CD14-positive monocyte (primary cell): ENCODE measurements at regions not wholly inside any gene's neighbourhood (a gene's known extent, or its start where the extent isn't known, plus 50 kb on each side); places are given as distances from the start of the nearest gene placed in this dataset.

ENCODE experiments used
- DNase-seq, 3 donors: peaks; one replicate each; pipeline ENCODE4 v3.0.0-alpha.2; 2011 to 2022
- H2AFZ ChIP-seq: 2 replicates; pipeline ENCODE4 v1.6.0; 2012; ENCODE audit warnings: mild to moderate bottlenecking, low read depth, low read length, inconsistent platforms; ENCODE audit not compliant: insufficient read depth, poor library complexity, severe bottlenecking
- H3K27ac ChIP-seq, 2 donors: 1 replicate in 1 of 2; 2 replicates in 1 of 2; pipeline ENCODE4 v1.5.1; 2012 to 2013; ENCODE audit warnings: low read length in 2 of 2, control low read depth in 1 of 2, inconsistent platforms in 1 of 2, low read depth in 1 of 2, mild to moderate bottlenecking in 1 of 2
- H3K27me3 ChIP-seq, 2 donors: one replicate each; pipeline versions ENCODE4 v1.6.0 to v1.6.1; 2011 to 2013; ENCODE audit warnings: low read length in 2 of 2; ENCODE audit not compliant: control insufficient read depth in 2 of 2, insufficient read depth in 2 of 2
- H3K36me3 ChIP-seq, 2 donors: replicated peaks in 1 of 2; 1 replicate in 1 of 2; 2 replicates in 1 of 2; pipeline versions ENCODE4 v1.5.1 to v1.6.1; 2012 to 2013; ENCODE audit warnings: low read length in 2 of 2, control low read depth in 1 of 2, inconsistent platforms in 1 of 2, mild to moderate bottlenecking in 1 of 2; ENCODE audit not compliant: insufficient read depth in 2 of 2, control insufficient read depth in 1 of 2
- H3K4me1 ChIP-seq, 2 donors: 1 replicate in 1 of 2; 2 replicates in 1 of 2; pipeline versions ENCODE4 v1.5.1 to v1.6.1; 2012 to 2013; ENCODE audit warnings: low read length in 2 of 2, control low read depth in 1 of 2, inconsistent platforms in 1 of 2, mild to moderate bottlenecking in 1 of 2, moderate library complexity in 1 of 2; ENCODE audit not compliant: insufficient read depth in 2 of 2, control insufficient read depth in 1 of 2
- H3K4me2 ChIP-seq: replicated peaks from 2 replicates; pipeline ENCODE3; 2012; ENCODE audit warnings: low read length, moderate library complexity, mild to moderate bottlenecking; ENCODE audit not compliant: poor library complexity, severe bottlenecking; ENCODE audit errors: extremely low read depth
- H3K4me3 ChIP-seq, 3 experiments: fragments of 200-600 bp in 1 of 3; sonication (generic) in 1 of 3; replicated peaks in 1 of 3; 1 replicate in 2 of 3; 2 replicates in 1 of 3; pipeline ENCODE4 v1.5.1; 2011 to 2013; ENCODE audit warnings: low read length in 3 of 3, mild to moderate bottlenecking in 3 of 3, control low read depth in 2 of 3, low read depth in 2 of 3, inconsistent platforms in 1 of 3, moderate library complexity in 1 of 3
- H3K79me2 ChIP-seq: 2 replicates; pipeline ENCODE4 v1.6.0; 2012; ENCODE audit warnings: mild to moderate bottlenecking, control low read depth, inconsistent platforms, low read length, moderate library complexity; ENCODE audit not compliant: insufficient read depth
- H3K9ac ChIP-seq: 2 replicates; pipeline ENCODE4 v1.6.0; 2017; ENCODE audit warnings: low read length, mild to moderate bottlenecking; ENCODE audit not compliant: insufficient read depth, poor library complexity, severe bottlenecking
- H3K9me3 ChIP-seq, 2 donors: replicated peaks in 1 of 2; 1 replicate in 1 of 2; 2 replicates in 1 of 2; pipeline versions ENCODE4 v1.5.1 to v1.6.1; 2012 to 2013; ENCODE audit warnings: low read length in 2 of 2, control low read depth in 1 of 2; ENCODE audit not compliant: control insufficient read depth in 1 of 2, insufficient read depth in 1 of 2
- H4K20me1 ChIP-seq: 2 replicates; pipeline ENCODE4 v1.6.0; 2012; ENCODE audit warnings: mild to moderate bottlenecking, low read length, control low read depth, moderate library complexity; ENCODE audit not compliant: insufficient read depth
- H3K27ac Mint-ChIP-seq, 7 donors: one replicate each; pipeline ENCODE4 v1.8.0; 2020; ENCODE audit warnings: mild to moderate bottlenecking in 7 of 7, mixed read lengths in 7 of 7, moderate library complexity in 6 of 7, inconsistent platforms in 2 of 7
- H3K27me3 Mint-ChIP-seq, 3 donors: one replicate each; pipeline ENCODE4 v1.8.0; 2021 to 2022; ENCODE audit warnings: low read depth in 3 of 3, mild to moderate bottlenecking in 3 of 3, mixed read lengths in 3 of 3, moderate library complexity in 3 of 3, inconsistent platforms in 1 of 3
- H3K36me3 Mint-ChIP-seq, 2 donors: one replicate each; pipeline ENCODE4 v1.8.0; 2020; ENCODE audit warnings: mixed read lengths in 2 of 2, inconsistent platforms in 1 of 2, mild to moderate bottlenecking in 1 of 2
- H3K4me1 Mint-ChIP-seq: one replicate; pipeline ENCODE4 v1.8.0; 2020; ENCODE audit warnings: mild to moderate bottlenecking, mixed read lengths
- H3K4me3 Mint-ChIP-seq, 2 donors: one replicate each; pipeline ENCODE4 v1.8.0; 2020; ENCODE audit warnings: mild to moderate bottlenecking in 2 of 2, mixed read lengths in 2 of 2, moderate library complexity in 1 of 2
- H3K9me3 Mint-ChIP-seq, 7 donors: one replicate each; pipeline ENCODE4 v1.8.0; 2020 to 2022; ENCODE audit warnings: mixed read lengths in 7 of 7, mild to moderate bottlenecking in 6 of 7, moderate library complexity in 6 of 7, inconsistent platforms in 2 of 7
- WGBS: methylation state at CpG from one replicate; pipeline ENCODE4 v1.1.5; 2013; ENCODE audit warnings: missing lambda C conversion rate; ENCODE audit not compliant: insufficient coverage; 5-methylcytosine and 5-hydroxymethylcytosine counted together
- intact Hi-C, 2 donors: fragments of 100-400 bp; cut with micrococcal nuclease; formaldehyde crosslinking; loops; one replicate each; pipeline versions ENCODE4 v1.15.0 to v1.15.1; 2023
- TF ChIP-seq, protein P1 (sequence below): fragments of 200-600 bp; IDR thresholded peaks from one replicate; pipeline ENCODE4 v1.8.0; 2022; ENCODE audit warnings: antibody characterized with exemption, mild to moderate bottlenecking

DNA sequence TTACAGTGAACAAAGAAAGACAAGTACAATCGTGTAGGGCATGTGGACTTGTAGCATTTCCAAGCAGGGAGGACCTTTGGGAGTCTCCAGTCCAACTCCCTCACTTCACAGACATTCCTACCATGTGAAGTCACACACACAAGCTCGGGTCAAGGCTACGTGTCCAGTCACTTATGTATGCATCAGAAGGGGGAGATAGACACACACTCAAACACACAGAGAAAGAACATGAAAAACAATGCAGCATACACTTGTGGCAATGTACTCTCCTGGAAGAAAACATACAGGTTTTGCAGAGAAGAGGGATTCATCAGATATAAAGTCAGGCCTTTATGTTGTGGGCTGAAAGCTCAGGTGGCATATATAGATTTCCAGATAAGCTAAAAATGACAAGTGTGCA is 136.1 kb upstream of the MID1 start:
- WGBS, result no CpG with 5 or more reads among the region's 3 CpGs
- Histone ChIP-seq H3K4me1 (peaks cover 0 to 3% of the 10 kb centered on the region in 2 donors), H3K4me2 (no peak overlapping the region), H3K9ac (no peak overlapping the region), H3K27ac (no peak overlapping the region), H4K20me1 (no peaks in the 10 kb centered on the region), H3K36me3 (no peaks in the 10 kb centered on the region), H3K79me2 (no peaks in the 10 kb centered on the region), H3K27me3 (no peaks in the 10 kb centered on the region), H2AFZ (no peak overlapping the region), H3K9me3 (no peaks in the 10 kb centered on the region), H3K4me3 (no peak overlapping the region)
- intact Hi-C loops, result no loop called here
- Mint-ChIP-seq H3K27ac (no peak overlapping the region), H3K4me3 (no peak overlapping the region), H3K9me3 (peaks cover 0 to 3% (median 0%) of the 10 kb centered on the region in 7 donors), H3K4me1 (peaks cover 19% of the 10 kb centered on the region), H3K36me3 (no peaks in the 10 kb centered on the region), H3K27me3 (peaks cover 0 to 9% (median 1%) of the 10 kb centered on the region in 3 donors)
- TF ChIP-seq, protein P1, sequence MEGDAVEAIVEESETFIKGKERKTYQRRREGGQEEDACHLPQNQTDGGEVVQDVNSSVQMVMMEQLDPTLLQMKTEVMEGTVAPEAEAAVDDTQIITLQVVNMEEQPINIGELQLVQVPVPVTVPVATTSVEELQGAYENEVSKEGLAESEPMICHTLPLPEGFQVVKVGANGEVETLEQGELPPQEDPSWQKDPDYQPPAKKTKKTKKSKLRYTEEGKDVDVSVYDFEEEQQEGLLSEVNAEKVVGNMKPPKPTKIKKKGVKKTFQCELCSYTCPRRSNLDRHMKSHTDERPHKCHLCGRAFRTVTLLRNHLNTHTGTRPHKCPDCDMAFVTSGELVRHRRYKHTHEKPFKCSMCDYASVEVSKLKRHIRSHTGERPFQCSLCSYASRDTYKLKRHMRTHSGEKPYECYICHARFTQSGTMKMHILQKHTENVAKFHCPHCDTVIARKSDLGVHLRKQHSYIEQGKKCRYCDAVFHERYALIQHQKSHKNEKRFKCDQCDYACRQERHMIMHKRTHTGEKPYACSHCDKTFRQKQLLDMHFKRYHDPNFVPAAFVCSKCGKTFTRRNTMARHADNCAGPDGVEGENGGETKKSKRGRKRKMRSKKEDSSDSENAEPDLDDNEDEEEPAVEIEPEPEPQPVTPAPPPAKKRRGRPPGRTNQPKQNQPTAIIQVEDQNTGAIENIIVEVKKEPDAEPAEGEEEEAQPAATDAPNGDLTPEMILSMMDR, result no peak
- no peak for DNase-seq

DNA sequence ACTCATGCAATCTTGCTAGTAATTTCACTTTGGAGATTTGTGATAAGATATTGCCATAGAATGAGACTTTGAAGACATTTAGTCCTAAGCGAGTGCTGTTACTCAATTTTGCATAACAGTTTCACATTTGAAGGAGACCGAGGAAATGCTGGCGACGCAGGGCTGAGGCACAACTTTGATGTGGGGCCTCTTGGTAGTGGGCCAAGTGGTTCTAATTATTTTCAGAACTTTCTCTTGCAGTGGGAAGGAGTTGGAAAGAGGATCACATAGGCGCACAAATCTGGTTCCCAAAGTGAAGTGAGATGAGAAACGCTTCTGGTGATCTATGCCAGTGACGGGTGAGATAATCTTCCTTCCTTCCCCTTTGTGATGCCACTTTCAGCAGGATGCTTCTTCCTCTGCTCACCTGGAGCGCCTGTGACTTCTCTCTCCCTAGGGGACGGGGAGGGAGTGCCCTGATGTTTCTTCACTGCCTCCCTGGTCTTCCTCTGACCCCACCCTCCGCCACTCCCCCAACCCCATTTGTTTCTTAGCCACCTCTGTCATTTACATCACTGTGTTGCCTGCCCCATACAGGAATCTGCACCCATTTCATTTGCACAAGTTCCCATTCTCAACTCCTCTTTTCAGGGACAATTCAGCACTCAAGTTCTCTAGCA is 138.9 kb upstream of the MID1 start:
- H3K27ac ChIP-seq, result no peak overlapping the region
- Mint-ChIP-seq H3K9me3 (peaks cover 0 to 4% (median 0%) of the 10 kb centered on the region in 7 donors), H3K36me3 (no peaks in the 10 kb centered on the region), H3K4me3 (peak overlapping the region in 1 of 2 donors; percentile 15), H3K4me1 (peaks cover 19% of the 10 kb centered on the region), H3K27me3 (peaks cover 0 to 9% (median 0%) of the 10 kb centered on the region in 3 donors), H3K27ac (no peak overlapping the region)
- no peaks in the 10 kb centered on the region for H3K79me2 ChIP-seq
- no peak for DNase-seq
- H4K20me1 ChIP-seq, result no peaks in the 10 kb centered on the region
- H3K36me3 ChIP-seq, result no peaks in the 10 kb centered on the region
- intact Hi-C loops, result no loop called here
- no peaks in the 10 kb centered on the region for H3K27me3 ChIP-seq
- peaks cover 0 to 3% of the 10 kb centered on the region in 2 donors for H3K4me1 ChIP-seq
- TF ChIP-seq, protein P1, result no peak
- WGBS, result 20% methylated on average over 1 of the region's 10 CpGs
- H3K4me2 ChIP-seq, result no peak overlapping the region
- no peak overlapping the region for H2AFZ ChIP-seq
- no peak overlapping the region for H3K9ac ChIP-seq
- no peaks in the 10 kb centered on the region for H3K9me3 ChIP-seq
- H3K4me3 ChIP-seq, result no peak overlapping the region
